IPS DF 6.9 (cell line): ENCODE measurements at regions not wholly inside any gene's neighbourhood (a gene's known extent, or its start where the extent isn't known, plus 50 kb on each side); places are given as distances from the start of the nearest gene placed in this dataset.

Experiments used
- DNase-seq: peaks from one replicate; pipeline ENCODE4 v3.0.0-alpha.2; 2013; ENCODE audit warnings: low read depth, low spot score
- H3K27ac ChIP-seq: one replicate; pipeline ENCODE4 v1.5.1; 2013; ENCODE audit warnings: low read length, control low read depth
- H3K27me3 ChIP-seq: 2 replicates; pipeline ENCODE4 v1.6.1; 2013; ENCODE audit warnings: mild to moderate bottlenecking, low read length; ENCODE audit not compliant: control insufficient read depth, insufficient read depth
- H3K36me3 ChIP-seq: 2 replicates; pipeline ENCODE4 v1.6.1; 2013; ENCODE audit warnings: low read length; ENCODE audit not compliant: control insufficient read depth, insufficient read depth
- H3K4me1 ChIP-seq: 2 replicates; pipeline ENCODE4 v1.6.1; 2013; ENCODE audit warnings: low read length; ENCODE audit not compliant: control insufficient read depth, insufficient read depth
- H3K4me3 ChIP-seq: 2 replicates; pipeline ENCODE4 v1.5.1; 2013; ENCODE audit warnings: mild to moderate bottlenecking, low read length
- H3K9me3 ChIP-seq: 2 replicates; pipeline ENCODE4 v1.6.1; 2013; ENCODE audit warnings: low read length, inconsistent platforms; ENCODE audit not compliant: control insufficient read depth, insufficient read depth
- WGBS: extraction: QIAGEN DNeasy Blood & Tissue Kit; methylation state at CpG from one replicate; pipeline ENCODE4 v1.1.7; 2013; ENCODE audit warnings: mixed read lengths, missing lambda C conversion rate; ENCODE audit not compliant: insufficient read length, insufficient coverage; 5-methylcytosine and 5-hydroxymethylcytosine counted together

- Histone ChIP-seq H3K9me3 (no peaks in the 10 kb centered on the region), H3K4me3 (no peak overlapping the region), H3K36me3 (no peaks in the 10 kb centered on the region), H3K27ac (no peak overlapping the region), H3K27me3 (no peaks in the 10 kb centered on the region), H3K4me1 (peaks cover 2% of the 10 kb centered on the region; the same call in 1 of the 2 replicates)
- no peak for DNase-seq
- no CpG with 5 or more reads among the region's 7 CpGs for WGBS
These were observed 1002.4 kb upstream of the PCDH9 start for GRCh38 chr13:68232351-68233130.

- no peak overlapping the region for H3K27ac ChIP-seq
- H3K4me1 ChIP-seq: no peaks in the 10 kb centered on the region
- DNase-seq: no peak
- no peaks in the 10 kb centered on the region for H3K27me3 ChIP-seq
- no peaks in the 10 kb centered on the region for H3K9me3 ChIP-seq
- H3K36me3 ChIP-seq: no peaks in the 10 kb centered on the region
- H3K4me3 ChIP-seq: no peak overlapping the region
- no CpG with 5 or more reads among the region's 5 CpGs for WGBS
These were observed 984.7 kb upstream of the PCDH9 start for GRCh38 chr13:68214691-68215415.

- Histone ChIP-seq H3K36me3 (no peaks in the 10 kb centered on the region), H3K27ac (no peak overlapping the region), H3K27me3 (no peaks in the 10 kb centered on the region), H3K4me3 (no peak overlapping the region), H3K9me3 (no peaks in the 10 kb centered on the region), H3K4me1 (no peaks in the 10 kb centered on the region)
- WGBS: no CpG with 5 or more reads among the region's 2 CpGs
- no peak for DNase-seq
These were observed 969.1 kb upstream of the PCDH9 start for GRCh38 chr13:68199271-68199670.

- Histone ChIP-seq H3K27ac (no peak overlapping the region), H3K4me3 (no peak overlapping the region), H3K36me3 (no peaks in the 10 kb centered on the region), H3K9me3 (no peaks in the 10 kb centered on the region), H3K27me3 (no peaks in the 10 kb centered on the region), H3K4me1 (no peaks in the 10 kb centered on the region)
- DNase-seq: no peak
- no CpG with 5 or more reads among the region's 4 CpGs for WGBS
These were observed 960.7 kb upstream of the PCDH9 start for GRCh38 chr13:68190818-68191217.

- H3K36me3 ChIP-seq: no peaks in the 10 kb centered on the region
- H3K4me3 ChIP-seq: no peak overlapping the region
- H3K27ac ChIP-seq: no peak overlapping the region
- H3K9me3 ChIP-seq: no peaks in the 10 kb centered on the region
- no CpG with 5 or more reads among the region's 3 CpGs for WGBS
- no peaks in the 10 kb centered on the region for H3K4me1 ChIP-seq
- no peak for DNase-seq
- H3K27me3 ChIP-seq: no peaks in the 10 kb centered on the region
These were observed 955.5 kb upstream of the PCDH9 start for GRCh38 chr13:68185444-68186141.

GRCh38 chr13:68176475-68176874, 946.3 kb upstream of the PCDH9 start:
- no peak overlapping the region for H3K27ac ChIP-seq
- no CpG with 5 or more reads among the region's 2 CpGs for WGBS
- no peaks in the 10 kb centered on the region for H3K27me3 ChIP-seq
- no peaks in the 10 kb centered on the region for H3K9me3 ChIP-seq
- H3K4me1 ChIP-seq: no peaks in the 10 kb centered on the region
- DNase-seq: no peak
- no peaks in the 10 kb centered on the region for H3K36me3 ChIP-seq
- H3K4me3 ChIP-seq: no peak overlapping the region

- DNase-seq: no peak
- no peaks in the 10 kb centered on the region for H3K27me3 ChIP-seq
- H3K4me1 ChIP-seq: peaks cover 2% of the 10 kb centered on the region; the same call in 1 of the 2 replicates
- H3K9me3 ChIP-seq: no peaks in the 10 kb centered on the region
- no peaks in the 10 kb centered on the region for H3K36me3 ChIP-seq
- H3K27ac ChIP-seq: no peak overlapping the region
- WGBS: no CpG with 5 or more reads among the region's 2 CpGs
- H3K4me3 ChIP-seq: no peak overlapping the region
These were observed 944.8 kb upstream of the PCDH9 start for GRCh38 chr13:68174893-68175292.

- Histone ChIP-seq H3K4me1 (peaks cover 2% of the 10 kb centered on the region; the same call in 1 of the 2 replicates), H3K9me3 (no peaks in the 10 kb centered on the region), H3K4me3 (no peak overlapping the region), H3K27me3 (no peaks in the 10 kb centered on the region), H3K36me3 (no peaks in the 10 kb centered on the region), H3K27ac (no peak overlapping the region)
- DNase-seq: no peak
- no CpG with 5 or more reads among the region's 2 CpGs for WGBS
These were observed 943.0 kb upstream of the PCDH9 start for GRCh38 chr13:68173111-68173510.

GRCh38 chr13:68170961-68171360, 940.8 kb upstream of the PCDH9 start:
- no peaks in the 10 kb centered on the region for H3K27me3 ChIP-seq
- H3K4me1 ChIP-seq: peaks cover 2% of the 10 kb centered on the region; the same call in 1 of the 2 replicates
- no peak overlapping the region for H3K27ac ChIP-seq
- H3K4me3 ChIP-seq: no peak overlapping the region
- no CpG with 5 or more reads among the region's 37 CpGs for WGBS
- DNase-seq: no peak
- H3K36me3 ChIP-seq: no peaks in the 10 kb centered on the region
- H3K9me3 ChIP-seq: no peaks in the 10 kb centered on the region

GRCh38 chr13:68168448-68168847, 938.3 kb upstream of the PCDH9 start:
- Histone ChIP-seq H3K4me3 (no peak overlapping the region), H3K4me1 (peaks cover 2% of the 10 kb centered on the region; the same call in 1 of the 2 replicates), H3K9me3 (no peaks in the 10 kb centered on the region), H3K27ac (no peak overlapping the region), H3K36me3 (no peaks in the 10 kb centered on the region), H3K27me3 (no peaks in the 10 kb centered on the region)
- no peak for DNase-seq
